ENCODE measurements at regions not wholly inside any gene's neighbourhood (a gene's known extent, or its start where the extent isn't known, plus 50 kb on each side); places are given as distances from the start of the nearest gene placed in this dataset.
"Not testable (repeated sequence)": the region's sequence is repeated elsewhere in the genome, so short reads cannot be mapped to it uniquely, and the experiment has no call there.

DNA sequence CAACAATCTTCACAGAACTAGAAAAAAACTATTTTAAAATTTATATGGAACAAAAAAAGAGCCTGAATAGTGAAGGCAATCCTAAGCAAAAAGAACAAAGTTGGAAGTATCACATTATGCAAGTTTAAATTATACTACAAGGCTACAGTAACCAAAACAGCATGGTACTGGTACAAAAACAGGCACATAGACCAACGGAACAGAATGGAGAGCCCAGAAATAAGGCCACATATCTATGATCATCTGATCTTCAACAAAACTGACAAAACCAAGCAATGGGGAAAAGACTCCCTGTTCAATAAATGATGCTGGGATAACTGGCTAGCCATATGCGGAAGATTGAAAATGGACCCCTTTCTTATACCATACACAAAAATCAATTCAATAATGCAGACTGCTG, 74.4 kb upstream of the RTN4 start:
- DNase-seq, result not testable (repeated sequence)

DNA sequence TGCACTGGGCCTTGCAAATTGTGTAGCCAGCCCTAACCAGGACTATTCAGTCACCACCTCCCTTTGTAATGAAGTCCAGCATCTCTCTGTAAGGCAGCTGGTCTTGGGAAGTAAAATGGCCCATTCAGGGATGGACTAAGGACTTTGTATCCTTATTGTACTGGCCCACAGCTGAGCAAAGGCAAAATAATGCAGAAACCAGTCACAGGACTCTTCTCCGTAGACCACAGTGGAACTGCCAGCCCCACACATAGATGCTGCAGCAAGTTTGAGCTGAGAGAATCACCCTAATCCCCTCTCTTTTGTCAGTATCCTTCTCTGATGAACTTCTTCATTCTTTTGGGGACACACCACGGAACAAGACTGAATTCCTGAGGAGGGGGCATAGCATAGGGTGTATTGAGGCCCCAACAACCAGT, 73.6 kb upstream of the RTN4 start:
- no peak for DNase-seq

DNA sequence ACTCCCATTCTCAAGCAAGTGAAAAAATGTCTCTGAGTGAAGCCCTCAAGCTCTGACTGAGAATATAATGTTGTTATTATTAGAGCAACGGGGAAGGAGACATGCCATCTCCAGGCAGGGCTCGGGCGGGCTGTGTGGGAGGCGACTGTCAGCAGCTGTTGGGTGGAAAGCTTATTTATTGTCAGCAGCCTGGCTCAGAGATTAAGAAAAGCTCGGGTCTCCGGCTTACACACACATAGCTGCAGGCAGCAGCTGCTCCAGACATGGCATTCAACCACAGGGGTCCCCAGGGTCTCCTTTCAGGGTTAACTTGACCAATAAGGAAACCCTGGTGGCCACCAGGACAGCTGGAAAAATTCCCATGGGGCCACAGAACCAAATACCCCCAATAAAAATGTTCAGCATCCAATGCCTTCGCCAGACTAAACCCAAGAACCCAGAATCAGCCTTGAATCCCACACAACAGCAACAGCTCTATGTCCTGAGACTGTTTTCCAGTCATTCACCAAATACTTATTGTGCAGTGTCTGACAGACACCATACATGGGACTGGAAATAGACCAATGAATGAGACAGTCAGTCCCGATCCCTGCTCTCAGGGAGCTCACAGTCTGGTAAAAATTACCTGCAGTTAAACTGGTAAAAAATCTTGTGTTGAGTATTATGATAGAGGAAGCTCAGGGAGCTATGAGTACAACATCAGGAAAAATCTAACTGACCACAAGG, 70.5 kb upstream of the RTN4 start:
- no peak for DNase-seq

DNA sequence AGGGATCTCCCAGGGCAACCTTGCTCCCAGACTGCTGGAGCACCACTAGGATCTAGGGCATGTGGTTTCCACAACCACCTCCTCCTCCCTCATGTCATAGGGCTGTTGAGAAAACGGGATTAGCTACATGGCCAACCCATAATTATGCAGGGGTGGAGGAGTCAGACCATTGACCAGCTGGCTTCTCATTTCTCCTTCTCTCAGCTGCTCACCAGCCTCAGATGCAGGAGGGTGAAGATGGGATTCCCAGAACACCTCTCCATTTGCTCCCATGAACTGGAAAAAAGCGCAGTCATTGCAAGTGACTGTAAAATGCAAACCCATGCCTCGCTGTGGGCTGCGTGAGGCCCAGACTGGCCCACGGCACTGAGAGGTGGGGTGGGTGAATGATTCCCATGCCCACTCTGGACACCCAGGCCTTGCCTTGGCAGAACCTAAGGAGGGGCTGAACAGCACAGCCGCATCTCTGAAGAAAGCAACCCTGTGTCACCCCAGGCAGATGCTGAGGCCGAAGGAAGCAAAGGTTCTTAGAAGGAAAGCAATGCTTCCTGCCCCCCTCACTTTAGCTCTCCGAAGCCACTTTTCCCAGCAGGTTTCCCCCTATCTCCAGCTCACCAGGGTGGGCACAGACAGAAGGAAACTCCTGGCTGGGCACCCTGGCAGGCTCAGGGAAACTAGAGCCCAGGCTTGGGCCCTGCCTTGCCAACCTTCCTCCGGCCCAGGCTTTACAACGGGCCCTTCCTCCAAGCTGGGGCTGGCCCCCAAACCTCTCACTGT, 69.6 kb upstream of the RTN4 start:
- DNase-seq, result no peak

DNA sequence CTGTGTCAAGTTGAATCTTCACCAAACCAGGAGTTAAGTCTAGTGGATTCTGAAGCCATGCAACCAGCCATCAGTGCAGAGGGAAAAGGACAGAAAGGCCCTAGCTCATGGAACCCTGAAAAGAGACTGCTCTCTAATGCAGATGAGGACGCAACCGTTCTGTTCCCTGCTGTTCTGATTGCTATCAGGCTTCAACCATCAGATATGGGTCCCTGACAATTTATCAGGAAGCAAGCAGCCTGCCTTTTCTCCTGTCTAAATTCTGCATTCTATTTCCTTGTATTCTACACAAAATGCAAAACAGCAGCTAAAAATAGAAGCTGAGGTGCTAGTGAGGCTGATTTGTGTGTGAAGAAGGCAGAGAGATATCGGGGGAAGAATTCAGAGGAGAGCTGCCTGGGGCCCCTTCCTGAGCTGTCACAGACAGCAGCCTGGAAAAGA, 68.4 kb upstream of the RTN4 start:
- DNase-seq, result no peak

DNA sequence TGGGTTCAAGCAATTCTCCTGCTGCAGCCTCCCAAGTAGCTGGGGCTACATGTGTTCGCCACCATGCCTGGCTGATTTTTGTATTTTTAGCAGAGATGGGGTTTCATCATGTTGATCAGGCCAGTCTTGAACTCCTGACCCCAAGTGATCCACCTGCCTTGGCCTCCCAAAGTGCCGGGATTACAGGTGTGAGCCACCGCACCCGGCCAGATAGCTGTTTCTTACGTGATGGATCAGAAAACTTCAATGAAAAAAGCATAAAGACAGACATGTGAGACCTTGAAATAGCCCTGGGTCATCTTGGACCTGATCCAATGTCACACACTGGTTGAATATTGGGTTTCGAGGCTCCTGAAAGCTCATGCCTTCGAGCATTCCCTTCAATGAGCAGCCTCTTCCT, 66.7 kb upstream of the RTN4 start:
- no peak for DNase-seq

DNA sequence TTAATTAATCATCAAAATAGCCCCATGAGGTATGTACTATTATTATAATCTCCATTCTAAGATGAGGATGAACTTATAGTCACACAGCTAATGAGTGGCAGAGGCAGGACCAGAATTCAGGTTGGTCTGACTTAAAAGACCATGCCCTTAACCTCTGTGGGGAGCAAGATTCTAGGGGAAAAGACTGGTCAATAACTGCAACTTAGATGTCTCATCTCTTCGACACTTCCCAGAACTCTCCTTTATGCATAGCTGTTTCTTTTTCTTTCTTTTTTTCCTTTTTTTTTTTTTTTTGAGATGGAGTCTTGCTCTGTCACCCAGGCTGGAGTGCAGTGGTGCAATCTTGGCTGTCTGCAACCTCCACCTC, 66.3 kb upstream of the RTN4 start:
- no peak for DNase-seq

DNA sequence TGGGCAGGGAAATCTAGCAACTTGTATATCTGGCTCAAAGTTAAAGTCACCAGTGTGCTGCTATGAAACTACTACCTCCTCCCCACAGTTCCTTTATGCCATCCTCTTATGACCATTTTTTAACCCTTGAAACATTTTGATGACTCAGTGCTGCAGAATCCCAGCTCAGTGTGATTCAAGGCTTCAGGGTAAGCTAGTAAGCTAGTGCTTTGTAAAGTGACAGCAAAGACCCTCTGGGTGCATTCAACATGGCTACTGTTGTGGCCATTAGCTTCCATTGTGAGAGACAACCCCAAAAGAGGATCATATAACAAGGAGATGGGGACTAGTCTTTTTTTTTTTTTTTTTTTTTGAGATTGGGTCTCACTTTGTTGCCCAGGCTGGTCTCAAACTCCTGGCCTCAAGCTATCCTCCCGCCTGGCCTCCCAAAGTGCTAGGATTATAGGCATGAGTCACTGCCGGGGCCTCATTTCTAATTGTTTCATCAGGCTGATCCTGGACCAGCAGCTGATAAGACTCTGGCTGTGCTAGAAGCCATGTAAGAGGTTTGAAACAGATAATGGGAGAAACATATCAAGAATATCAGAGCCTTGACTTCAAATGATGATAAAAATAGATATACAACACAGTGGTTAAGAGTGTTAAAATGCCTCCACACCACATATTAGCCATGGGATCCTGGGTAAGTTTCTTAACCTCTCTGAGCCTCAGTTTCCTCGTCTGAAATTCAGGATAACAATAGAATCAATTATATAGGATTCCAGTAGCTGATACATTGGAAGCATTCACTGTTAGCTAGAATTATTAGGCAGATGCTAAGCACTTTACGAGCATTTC, 65.7 kb upstream of the RTN4 start:
- no peak for DNase-seq

DNA sequence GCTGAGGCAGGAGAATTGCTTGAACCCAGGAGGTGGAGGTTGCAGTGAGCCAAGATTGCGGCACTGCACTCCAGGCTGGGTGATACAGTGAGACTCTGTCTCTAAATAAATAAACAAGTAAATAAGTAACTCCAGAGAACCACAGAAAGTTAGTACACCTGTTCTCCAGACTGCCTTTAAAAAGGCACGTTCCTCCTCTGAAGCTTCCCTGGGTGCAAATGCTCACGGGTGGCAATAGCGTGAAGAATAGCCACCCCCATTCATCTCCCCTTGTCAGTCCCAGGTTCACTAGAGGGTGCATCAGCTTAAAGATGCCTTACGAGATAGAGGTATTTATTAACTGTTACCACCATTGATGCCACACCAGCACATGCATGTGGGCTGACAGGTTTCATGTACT, 64.3 kb upstream of the RTN4 start:
- no peak for DNase-seq

DNA sequence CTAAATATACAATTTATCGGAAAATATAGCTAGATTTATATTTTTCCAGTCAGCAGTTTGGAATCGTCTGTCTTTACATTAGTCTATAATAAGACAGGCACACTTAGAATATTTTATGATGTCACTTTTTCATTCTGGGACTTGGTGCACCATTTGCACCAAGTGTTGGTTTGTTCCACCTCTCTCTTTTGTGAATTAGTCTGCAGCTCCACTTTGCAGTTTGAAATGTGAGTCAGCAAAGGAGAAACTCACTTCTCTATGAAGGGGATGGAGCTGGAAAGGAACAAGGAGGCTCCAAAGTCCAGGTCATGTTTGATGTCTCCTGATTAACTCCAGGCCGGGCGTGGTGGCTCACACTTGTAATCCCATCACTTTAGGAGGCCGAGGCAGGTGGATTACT, 63.8 kb upstream of the RTN4 start:
- DNase-seq, result no peak

DNA sequence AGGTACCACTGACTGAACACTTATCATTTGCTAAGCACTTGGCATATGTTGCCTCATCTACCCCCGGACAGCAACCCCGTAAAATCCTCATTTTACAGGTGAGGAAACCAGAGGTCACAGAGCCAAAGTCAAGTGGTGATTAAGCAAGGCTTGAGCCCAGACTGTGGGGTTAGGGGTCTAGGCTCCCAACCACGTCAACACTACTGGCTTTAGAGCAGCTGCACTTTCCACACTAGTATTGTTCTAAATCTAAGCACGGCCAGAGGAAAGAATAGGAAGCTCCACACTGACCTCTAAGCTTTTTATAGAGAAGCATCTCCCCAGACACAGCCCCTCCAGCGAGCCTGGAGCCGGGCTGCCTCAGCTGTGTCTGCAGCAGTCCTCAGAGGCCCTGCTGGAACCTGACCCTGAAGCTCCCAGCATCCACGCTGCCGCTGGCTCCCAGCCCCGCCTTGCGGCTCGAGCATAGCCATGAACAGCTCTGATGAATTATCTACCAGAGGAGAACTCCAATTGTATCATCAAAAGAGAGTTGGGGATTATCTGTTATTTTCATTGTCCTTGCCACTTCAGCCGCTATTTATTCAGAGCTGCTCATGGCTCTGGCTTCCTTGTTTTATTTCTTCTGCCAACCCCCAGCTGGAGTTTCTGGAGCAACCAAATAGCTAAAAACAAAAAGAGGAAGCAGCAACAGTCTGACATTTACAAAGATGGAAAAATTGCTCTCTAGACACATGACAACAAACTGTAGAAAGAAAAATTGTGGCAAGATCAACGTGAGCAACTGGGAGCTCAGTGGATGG, 62.2 kb upstream of the RTN4 start:
- no peak for DNase-seq

DNA sequence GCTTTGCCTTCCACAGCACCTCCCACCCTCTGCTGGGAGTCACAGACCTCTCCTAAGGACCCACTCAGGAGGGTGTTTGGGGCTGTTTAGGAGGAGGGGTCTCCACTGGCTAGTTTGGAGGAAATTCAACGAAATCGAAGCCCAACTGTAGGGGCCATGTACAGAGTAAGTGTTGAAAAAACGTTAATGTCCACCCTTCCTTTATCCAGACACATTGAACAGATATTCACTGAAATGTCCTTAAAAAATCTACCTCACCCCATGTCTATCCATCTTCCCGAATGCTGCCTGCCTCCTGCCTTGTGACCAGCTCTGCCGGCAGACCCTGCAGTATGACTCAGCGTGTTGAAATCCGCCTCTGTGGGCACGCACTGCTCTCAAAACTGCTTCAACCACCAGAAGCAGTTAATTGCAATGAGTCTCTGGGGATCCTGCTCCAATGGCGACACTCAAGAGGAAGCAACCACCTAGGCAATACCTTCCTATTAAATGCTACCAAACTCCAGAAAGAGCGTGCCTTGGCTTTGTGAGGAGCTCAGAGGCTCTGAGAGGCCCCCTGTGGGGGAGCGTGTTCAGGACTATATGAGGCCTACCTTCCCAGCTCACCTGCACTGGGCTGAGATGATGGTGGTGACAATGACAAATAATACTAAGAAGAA, 61.4 kb upstream of the RTN4 start:
- DNase-seq, result peak; percentile 97

DNA sequence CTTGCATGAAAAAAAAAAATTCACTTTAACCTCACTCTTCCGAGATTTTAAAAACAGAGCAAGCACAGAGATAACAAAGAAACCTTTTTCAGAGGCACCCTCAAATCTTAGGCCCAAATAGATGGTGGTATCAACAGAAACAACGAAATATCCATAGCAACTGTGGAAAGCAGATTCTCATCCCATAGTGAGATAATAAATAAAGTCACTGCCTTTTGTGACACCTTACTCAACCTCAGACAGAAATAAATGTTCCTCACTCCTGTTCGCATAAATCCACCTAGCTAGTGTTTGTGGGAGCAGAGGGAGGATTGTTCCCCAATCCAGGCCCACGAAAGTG, 60.9 kb upstream of the RTN4 start:
- DNase-seq, result no peak

DNA sequence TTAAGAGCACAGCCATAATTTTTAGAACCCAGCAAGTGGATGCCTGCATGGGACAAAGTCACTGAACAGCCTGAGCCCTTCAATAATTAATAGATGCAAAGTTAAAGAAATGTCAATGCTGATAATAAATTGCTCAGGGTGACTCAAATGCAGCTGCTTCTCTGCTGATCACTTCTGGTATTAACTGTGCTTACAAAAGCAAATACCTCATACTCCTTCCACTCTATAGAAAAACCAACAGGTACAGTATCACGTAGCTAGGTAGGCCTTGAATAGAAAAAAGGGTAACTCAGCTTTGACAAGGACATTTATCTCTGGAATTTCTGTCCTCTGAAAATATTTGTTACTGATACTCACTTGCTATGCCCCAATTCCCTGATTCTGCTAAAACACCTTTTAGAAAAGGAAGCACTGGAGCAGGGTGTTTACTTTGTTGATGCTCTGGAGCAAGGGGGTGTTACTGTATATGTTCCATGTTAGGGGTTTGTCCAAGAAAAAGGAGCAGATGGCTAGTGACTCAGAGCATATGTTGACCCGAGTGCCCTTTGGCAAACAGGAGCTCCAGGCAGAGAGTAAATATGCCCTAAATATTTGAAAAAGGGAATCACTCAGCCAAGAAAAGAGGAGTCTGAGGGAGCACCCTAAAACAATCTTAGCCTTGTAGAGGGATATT, 59.1 kb upstream of the RTN4 start:
- no peak for DNase-seq

DNA sequence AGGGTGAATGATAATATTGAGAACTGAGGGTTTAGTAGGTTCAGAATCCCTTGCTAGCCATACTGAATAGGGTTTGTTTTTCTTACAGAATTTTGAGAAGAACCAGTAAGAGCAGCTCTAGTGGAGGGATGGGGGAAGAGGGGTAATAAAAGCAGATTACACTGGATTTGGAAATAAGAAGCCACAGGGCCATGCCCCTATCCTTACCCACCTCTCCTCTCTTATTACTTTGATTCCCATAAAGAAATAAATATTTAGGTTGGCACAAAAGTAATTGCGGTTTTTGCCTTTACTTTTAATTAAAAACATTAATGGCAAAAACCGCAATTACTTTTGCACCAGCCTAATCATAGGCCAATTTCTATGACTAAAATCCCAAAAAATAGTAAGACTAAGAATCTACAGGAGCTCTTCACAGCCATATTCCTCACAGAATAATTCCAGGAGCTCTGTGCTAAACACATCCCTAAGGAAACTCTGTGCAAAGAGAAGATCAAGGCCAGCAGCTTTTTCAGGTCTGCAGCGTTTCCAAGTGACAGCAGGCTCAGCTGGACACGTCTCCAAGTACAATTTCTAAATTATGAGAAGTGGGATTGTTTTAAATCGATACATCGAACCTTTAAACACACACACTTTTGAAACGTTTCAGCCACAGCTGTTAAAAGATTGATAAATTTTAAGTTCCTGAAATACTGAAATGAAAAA, 58.4 kb upstream of the RTN4 start:
- no peak for DNase-seq

DNA sequence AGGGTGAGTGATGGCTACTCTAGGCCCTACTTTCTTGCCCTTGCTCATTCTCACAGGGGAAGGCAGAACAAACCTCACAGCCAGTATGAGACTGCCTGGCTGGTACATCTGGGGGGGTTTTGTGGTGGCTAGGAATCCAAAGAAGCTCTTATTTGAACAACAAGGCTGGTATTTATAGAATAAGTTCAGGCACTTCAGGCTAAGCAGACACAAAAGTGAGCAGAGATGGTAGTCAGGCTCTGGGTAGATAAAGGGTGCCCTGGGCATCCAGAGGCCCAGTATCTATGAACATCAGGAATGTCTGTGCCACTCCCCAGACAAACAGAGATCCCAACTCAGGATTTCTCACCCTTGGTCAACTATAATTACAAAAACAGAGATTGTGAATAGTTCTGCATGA, 57.2 kb upstream of the RTN4 start:
- DNase-seq, result no peak

DNA sequence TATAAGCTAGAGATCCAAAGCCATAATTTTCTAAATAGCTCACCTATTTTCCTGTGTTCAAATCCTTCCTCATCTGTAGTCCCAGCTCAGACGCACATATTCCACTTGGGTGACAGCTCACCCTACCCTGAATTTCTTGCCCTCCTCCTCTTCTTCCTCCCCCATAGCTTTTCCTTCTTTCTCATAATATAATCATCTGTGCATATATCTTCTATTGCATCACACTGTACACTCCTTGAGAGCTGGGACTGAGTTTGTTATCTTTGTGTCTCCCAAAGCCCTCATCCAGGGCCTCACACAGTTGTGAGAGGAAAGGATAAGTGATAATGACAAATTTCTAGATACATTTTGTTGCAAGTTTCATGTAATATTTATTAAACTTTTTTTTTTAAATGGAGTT, 55.9 kb upstream of the RTN4 start:
- no peak for DNase-seq

DNA sequence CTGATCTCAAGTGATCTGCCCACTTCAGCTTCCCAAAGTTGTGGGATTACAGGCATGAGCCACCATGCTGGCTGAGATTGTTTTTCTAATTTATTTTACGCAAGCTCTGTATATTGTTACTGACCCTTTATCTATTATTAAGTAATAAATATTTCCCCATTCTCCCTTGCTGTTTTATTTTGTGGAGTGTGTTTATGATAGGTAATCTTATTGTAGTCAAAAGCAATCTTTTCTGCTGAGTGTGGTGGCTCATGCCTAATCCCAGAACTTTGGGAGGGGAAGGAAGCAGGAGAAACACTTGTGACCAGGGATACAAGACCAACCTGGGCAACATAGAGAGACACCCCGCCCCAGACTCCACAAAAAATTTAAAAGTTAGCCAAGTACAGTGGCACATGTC, 55.2 kb upstream of the RTN4 start:
- no peak for DNase-seq

DNA sequence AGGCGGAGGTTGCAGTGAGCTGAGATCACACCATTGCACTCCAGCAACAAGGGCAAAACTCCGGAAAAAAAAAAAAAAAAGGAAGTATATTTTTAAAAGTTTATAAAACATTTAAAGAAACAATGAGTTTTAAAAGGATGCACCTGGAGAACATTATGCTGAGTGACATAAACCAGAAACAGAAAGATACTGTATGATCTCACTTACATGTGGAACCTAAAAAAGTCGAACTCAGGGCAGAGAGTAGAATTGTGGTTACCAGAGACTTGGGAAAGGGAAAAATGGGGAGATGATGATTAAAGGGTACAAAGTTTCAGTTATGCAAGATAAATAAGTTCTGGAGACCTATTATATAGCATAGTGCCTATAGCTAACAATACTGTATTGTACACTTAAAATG, 52.8 kb upstream of the RTN4 start:
- no peak for DNase-seq

DNA sequence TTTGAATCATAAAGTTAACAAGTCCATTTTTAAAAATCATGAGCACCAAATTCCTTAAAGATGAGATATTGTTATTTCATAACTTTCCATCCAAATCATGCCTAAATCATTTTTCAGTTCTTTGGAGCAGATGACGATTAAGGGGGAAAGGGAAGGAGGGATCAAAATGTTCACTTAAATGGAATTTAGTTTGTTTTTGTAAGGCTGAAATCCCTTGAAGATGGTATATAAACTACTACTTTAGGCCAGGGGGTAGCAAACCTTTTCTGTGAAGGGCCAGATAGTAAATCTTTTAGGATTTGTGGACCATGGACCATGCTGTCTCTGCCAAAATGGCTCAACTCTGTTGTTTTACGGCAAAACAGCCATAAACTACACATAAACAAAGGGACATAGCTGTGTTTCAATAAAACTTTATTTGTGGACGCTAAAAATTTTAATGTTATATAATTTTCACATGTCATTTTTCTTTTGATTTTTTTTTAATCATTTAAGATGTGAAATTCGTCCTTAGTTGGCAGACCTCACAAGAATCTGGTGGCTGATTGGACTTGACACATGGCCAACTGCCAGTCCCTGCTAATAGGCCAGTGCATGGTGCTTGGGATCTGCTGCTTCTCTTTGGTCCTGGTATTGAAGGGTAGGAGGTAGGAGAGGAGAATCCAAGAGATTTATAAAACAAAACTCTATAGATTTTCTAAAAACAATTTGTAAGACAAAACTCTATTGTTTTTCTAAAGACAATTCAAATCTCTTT, 52.0 kb upstream of the RTN4 start:
- DNase-seq, result no peak

DNA sequence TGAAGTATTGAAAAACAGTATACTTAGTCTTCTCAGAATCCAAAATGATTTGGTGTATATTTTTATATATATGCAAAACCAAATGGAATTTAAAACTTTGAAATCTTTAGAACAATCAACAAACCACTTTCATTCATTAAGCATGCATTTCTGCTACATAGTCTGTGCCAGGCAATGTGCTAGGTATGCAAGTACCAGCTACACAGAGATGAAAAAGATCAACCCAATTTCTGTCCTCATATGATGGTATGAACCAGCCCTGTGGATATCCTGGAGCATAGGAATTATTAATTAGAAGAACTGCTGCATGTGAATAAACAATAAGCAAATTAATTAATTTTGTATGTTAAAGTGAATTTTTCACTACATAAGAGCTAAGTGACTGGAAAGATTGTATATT, 51.2 kb upstream of the RTN4 start:
- no peak for DNase-seq
